Stimulated activated CD4-positive, alpha-beta T cell treated with anti-CD3 and anti-CD28 coated beads, TNF-alpha, amount 100 ng/mL, for 48 hours (primary cell): ENCODE measurements at regions not wholly inside any gene's neighbourhood (a gene's known extent, or its start where the extent isn't known, plus 50 kb on each side); places are given as distances from the start of the nearest gene placed in this dataset.
"Not testable (repeated sequence)": the region's sequence is repeated elsewhere in the genome, so short reads cannot be mapped to it uniquely, and the experiment has no call there.

Source experiments
- DNase-seq, 3 donors: peaks; one replicate each; pipeline ENCODE4 v3.0.0-alpha.2; 2020; ENCODE audit warnings: low read depth in 3 of 3

- no peak for DNase-seq
Observed at GRCh38 chr2:81436256-81436655, 1131.7 kb upstream of the LRRTM1 start.

DNA sequence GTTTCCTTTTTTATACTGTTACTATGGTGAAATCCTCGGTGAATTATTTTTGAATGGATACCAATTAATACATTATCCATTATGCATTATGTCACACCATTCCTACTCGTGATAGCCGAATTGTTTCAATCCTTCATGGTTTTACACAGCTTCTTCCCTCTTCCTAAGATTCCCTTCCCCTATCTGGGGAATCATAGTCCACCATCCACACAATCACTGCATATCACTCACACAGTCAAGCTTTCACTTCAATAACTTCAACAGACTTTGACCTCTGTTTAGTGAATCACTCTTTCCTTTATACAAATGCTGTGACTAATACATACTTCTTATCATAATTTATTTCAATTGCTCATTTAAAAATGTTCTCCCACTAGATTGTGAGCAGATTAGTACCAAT lies 1108.1 kb upstream of the LRRTM1 start:
- no peak for DNase-seq

DNA sequence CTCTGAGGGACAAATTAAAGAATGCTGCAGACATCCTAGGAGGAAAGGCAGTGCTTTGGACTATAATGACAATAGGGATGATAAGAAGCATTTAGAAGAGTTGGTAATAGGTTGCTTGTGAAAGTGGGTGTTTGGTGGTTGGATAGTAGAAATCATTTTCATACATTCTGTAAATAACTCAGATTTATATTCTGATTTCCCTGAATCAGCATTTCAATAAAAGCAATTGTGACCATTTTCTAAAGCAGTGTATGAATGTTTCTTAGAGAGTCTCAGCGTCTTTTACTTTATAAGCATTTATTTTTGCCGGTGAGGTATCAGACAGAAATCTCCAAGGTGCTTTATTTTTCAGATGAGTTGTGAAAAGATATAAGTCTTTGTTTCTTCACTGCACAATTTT lies 1099.0 kb upstream of the LRRTM1 start:
- no peak for DNase-seq

GRCh38 chr2:81396417-81397019 lies 1092.0 kb upstream of the LRRTM1 start:
- DNase-seq: no peak

GRCh38 chr2:81395746-81396145 lies 1091.2 kb upstream of the LRRTM1 start:
- DNase-seq: no peak

DNA sequence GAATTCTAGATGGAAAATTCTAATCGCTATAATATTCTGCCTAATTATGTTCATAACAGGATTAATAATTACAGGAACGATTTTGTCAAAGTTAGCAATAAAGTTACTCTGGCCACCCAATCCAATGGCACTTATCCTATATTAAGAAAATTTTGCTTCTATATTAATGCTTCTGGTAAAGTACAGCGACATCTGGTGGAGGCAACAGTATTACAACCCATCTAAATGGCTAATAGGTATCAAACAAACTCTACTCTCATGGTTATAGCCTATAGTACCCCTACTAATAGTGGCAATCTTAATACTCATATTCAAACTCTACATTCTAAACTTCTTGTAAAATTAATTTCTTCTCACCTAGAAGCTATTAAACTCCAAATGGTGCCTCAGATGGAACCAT lies 1084.7 kb upstream of the LRRTM1 start:
- DNase-seq: no peak

GRCh38 chr2:81363800-81364199 lies 1059.2 kb upstream of the LRRTM1 start:
- DNase-seq: no peak

- not testable (repeated sequence) for DNase-seq
Observed at GRCh38 chr2:81362468-81362867, 1057.9 kb upstream of the LRRTM1 start.

- DNase-seq: no peak
Observed at GRCh38 chr2:81355436-81355835, 1050.9 kb upstream of the LRRTM1 start.

GRCh38 chr2:81334046-81334445 lies 1029.5 kb upstream of the LRRTM1 start:
- no peak for DNase-seq

- no peak for DNase-seq
Observed at GRCh38 chr2:81328968-81329367, 1024.4 kb upstream of the LRRTM1 start.

- no peak for DNase-seq
Observed at GRCh38 chr2:81327911-81328310, 1023.4 kb upstream of the LRRTM1 start.

GRCh38 chr2:81324046-81324445 lies 1019.5 kb upstream of the LRRTM1 start:
- DNase-seq: no peak

- no peak for DNase-seq
Observed at GRCh38 chr2:81304154-81304830, 999.7 kb upstream of the LRRTM1 start.

DNA sequence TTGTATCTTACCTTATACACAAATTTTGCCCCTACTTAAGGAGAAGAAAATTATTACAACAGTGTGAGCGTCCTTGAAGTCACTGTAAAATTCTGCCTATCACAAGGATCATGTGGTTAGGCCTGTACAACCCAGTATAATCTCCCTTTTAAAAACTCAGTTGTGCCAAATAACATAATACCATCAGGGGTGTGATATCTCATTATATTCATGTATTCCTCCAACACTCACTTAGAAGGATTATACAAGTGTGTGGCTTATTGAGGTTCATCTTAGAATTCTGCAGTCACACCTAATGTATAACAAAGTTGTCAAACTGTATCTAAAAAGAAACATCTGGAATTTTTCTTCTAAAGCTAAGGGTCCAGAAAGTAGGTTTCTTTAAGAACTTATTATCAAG lies 998.8 kb upstream of the LRRTM1 start:
- no peak for DNase-seq

DNA sequence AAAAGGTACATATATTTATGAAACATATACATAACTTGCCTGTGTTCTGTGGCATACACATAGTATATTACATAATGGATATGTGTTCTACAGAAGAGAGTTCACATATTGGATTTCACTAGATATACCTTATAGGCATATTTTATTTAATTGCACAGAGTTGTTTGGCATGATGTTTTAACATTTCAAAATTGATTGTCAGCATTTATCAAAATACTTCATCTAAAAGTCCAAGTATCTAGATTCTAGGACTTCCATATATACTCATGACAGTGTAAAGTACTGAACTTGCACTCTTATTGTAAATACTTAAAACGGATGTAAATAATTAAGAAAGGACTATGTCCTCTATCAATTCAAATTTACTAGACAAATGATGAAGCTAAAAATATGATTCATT lies 995.3 kb upstream of the LRRTM1 start:
- DNase-seq: no peak

- DNase-seq: no peak
Observed at GRCh38 chr2:81290846-81291245, 986.3 kb upstream of the LRRTM1 start.

GRCh38 chr2:81283081-81283480 lies 978.5 kb upstream of the LRRTM1 start:
- no peak for DNase-seq

DNA sequence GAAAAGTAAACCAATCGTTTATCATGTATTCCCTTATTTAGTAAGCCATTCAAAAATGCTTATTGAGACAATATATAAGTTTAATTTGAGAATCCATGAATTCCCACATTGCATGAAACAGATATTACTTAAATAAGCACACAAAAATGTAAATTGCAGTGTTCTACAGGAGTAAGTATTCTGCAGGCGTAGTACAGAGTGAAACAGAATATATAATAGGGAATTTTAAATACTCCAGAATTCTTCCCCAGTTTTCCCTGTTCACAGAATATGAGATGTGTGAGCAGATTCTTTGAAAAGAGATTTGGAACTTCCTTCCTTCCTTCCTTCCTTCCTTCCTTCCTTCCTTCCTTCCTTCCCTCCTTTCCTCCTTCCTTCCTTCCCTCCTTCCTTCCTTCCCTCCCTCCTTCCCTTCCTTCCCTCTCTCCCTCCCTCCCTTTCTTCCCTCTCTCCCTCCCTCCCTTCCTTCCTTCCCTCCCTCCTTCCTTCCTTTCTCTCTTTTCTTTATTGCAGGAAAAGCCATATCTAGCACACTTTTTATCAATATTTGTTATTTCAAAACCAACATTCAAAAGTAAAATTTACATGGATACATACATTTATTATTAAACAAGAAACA lies 977.7 kb upstream of the LRRTM1 start:
- DNase-seq: no peak

- no peak for DNase-seq
Observed at GRCh38 chr2:81276595-81276994, 972.0 kb upstream of the LRRTM1 start.

- no peak for DNase-seq
Observed at GRCh38 chr2:81266106-81266505, 961.6 kb upstream of the LRRTM1 start.

GRCh38 chr2:81263989-81264388 lies 959.4 kb upstream of the LRRTM1 start:
- DNase-seq: no peak

- DNase-seq: no peak
Observed at GRCh38 chr2:81260320-81260719, 955.8 kb upstream of the LRRTM1 start.
